ENCODE measurements at regions not wholly inside any gene's neighbourhood (a gene's known extent, or its start where the extent isn't known, plus 50 kb on each side); places are given as distances from the start of the nearest gene placed in this dataset.

DNA sequence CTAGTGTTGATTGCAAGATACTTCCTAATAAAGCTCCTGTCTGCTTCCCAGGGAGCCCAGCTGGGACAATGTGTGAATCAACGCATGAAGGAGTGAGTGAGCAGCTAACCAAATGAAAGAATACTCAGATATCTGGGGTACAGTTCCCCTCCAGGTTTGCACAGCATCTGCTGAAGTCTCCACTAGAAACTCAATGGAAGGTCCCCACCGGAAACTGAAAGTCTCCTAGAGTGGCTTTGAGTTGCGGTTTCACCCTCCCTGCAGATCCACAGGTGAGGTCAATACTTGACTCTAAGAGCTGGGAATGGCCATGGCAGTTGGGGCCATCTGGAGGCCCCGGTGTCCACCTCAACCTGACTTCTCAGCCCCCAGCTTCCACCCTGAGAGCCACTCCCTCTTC, 198.2 kb upstream of the MSX2 start:
- TF ChIP-seq, protein P1, sequence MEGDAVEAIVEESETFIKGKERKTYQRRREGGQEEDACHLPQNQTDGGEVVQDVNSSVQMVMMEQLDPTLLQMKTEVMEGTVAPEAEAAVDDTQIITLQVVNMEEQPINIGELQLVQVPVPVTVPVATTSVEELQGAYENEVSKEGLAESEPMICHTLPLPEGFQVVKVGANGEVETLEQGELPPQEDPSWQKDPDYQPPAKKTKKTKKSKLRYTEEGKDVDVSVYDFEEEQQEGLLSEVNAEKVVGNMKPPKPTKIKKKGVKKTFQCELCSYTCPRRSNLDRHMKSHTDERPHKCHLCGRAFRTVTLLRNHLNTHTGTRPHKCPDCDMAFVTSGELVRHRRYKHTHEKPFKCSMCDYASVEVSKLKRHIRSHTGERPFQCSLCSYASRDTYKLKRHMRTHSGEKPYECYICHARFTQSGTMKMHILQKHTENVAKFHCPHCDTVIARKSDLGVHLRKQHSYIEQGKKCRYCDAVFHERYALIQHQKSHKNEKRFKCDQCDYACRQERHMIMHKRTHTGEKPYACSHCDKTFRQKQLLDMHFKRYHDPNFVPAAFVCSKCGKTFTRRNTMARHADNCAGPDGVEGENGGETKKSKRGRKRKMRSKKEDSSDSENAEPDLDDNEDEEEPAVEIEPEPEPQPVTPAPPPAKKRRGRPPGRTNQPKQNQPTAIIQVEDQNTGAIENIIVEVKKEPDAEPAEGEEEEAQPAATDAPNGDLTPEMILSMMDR (IDR thresholded peaks at IDR 0.05): no peak
- no peak for TF ChIP-seq POLR2A (IDR thresholded peaks at IDR 0.05)
